Smooth muscle cell of the brain vasculature (primary cell): ENCODE measurements at regions not wholly inside any gene's neighbourhood (a gene's known extent, or its start where the extent isn't known, plus 50 kb on each side); places are given as distances from the start of the nearest gene placed in this dataset.
"Not testable (repeated sequence)": the region's sequence is repeated elsewhere in the genome, so short reads cannot be mapped to it uniquely, and the experiment has no call there.

Source experiments
- DNase-seq: peaks from one replicate; pipeline ENCODE4 v3.0.0-alpha.2; 2012; ENCODE audit warnings: low read depth, low spot score

DNA sequence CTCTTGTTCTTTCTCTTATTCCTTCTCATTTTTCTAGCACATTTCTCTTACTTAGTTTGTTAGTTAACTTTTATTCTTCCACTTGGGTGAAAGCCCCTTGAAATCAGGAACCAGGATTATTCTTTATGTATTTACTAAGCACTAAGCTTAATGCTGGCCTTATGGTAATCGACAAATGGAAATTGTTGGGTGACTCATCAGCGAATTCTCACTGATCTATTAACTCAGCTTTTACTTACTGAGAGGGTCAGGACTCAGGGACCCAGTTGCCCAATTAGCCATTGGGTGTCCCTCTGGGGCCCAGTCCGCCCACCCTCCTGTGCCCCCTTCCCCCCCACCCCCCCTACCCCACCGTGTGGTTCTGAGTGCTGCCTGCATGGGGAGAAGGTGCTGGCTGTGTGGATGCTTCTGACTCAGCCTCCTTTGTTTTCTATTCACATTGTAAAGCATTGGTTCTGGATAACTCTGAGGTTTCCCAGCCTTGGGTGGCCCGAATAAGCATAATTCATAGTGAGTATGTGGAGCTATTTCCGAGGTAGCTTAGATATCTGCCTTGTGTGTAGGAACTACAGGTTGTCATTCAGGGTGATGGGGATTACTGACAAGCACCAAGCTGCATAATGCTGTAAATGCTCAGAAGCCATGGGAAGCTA lies 240.9 kb downstream of the FGF9 start:
- DNase-seq = no peak

DNA sequence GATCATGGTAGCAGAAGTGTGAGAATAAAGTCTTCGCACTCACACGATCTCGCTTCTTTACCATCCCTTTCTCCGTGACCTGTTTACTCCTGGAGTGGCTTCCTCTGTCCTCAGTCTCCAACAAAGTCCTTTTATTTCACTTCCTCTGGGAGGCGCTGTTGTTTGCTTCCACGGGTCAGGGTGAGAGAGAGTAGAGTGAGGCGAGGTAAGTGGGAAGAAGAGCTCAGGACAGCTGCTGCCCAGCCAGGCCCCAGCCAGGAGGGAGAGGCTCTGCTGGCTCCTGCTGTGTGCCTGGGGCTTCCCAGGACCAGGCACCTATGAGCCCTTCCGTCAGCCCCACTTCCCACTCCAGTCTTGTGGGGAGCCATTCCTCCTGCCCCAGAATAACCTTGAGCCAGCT lies 242.1 kb downstream of the FGF9 start:
- DNase-seq = no peak

DNA sequence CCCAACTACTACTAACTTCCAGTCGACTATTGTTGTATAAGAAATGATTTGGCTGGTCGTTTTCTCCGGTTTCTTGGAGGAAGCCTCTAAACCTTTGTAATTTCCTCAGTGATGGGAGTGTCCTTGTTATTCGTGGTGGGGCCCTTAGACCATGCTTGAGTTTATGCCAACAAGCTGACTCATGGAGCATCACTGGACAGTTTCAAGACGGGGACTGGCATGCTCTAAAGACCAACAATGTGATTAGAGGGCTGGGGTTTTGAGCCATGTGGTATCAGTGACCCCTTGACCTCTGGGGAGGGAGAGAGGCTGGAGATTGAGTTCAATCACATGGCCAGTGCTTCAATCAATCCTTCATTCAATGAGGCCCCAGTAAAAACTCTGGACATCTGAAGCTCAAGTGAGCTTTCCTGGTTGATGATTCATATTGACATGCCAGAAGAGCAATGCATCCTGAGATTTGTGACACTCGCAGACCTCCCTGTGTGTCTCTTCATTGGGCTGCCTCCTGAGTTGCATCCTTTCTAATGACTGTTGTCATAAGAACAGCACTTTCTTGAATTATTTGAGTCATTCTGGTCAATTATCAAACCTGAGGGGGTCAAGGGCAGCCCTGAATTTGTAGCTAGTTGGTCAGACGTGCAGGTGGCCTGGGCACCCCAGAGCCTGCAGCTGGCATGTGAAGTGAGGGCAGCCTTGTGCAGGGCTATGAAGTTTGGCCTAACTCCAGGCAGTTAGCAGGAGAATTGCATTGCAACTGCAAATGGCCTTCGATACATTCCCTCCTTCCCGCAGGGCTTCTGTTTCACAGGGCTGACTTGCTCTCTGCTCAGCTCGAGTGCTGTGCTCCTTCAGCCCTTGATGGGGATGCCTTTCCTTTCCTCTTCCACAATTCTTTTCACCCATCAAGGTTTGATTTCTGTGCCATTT lies 246.5 kb downstream of the FGF9 start:
- DNase-seq = no peak

DNA sequence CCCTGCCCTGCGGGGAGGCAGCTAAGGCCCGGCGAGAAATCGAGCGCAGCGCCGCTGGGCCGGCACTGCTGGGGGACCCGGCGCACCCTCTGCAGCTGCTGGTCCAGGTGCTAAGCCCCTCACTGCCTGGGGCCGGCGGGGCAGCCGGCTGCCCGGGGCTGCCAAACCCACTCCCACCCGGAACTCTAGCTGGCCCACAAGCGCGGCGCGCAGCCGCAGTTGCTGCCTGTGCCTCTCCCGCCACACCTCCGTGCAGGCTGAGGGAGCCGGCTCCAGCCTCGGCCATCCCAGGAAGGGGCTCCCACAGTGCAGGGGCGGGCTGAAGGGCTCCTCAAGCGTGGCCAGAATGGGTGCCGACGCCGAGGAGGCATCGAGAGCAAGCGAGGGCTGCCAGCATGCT lies 249.9 kb downstream of the FGF9 start:
- not testable (repeated sequence) for DNase-seq

DNA sequence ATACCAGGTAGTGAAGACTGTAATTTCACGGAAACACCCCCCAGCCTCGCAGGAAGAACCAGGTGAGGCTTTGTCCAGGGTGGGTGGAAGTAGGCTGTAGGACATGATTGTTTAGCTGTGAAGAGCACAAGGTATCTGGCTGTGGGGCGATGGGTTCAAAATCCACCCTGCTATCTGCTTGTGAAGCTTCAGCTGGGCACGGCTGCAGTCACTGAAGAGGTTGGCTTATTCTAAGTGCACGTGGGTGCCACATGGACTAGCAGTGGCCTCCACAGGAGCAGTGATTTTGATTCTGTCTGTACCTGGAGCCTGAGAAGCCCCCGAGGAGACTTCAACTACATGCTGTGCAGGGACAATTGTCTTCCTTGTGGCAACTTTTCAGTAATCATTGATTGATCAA lies 254.1 kb downstream of the FGF9 start:
- no peak for DNase-seq

DNA sequence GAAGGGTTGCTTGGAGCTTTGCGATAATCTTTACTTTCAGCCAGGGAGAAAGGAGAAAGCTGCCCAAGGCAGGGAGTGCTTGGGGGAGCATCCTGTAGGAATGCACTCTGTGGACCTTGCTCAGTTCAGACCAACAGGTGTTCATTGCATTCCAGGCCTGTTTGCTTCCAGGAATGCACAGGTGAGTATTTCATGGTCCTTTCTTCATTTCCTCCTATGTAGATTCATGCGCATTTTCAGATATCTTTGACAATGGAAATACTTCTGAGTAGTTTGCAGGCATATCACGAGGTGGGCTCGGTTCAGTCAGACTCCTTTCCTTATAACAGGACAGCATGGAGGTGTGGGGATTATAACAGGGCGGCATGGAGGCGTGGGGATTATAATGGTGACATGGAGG lies 254.8 kb downstream of the FGF9 start:
- no peak for DNase-seq

DNA sequence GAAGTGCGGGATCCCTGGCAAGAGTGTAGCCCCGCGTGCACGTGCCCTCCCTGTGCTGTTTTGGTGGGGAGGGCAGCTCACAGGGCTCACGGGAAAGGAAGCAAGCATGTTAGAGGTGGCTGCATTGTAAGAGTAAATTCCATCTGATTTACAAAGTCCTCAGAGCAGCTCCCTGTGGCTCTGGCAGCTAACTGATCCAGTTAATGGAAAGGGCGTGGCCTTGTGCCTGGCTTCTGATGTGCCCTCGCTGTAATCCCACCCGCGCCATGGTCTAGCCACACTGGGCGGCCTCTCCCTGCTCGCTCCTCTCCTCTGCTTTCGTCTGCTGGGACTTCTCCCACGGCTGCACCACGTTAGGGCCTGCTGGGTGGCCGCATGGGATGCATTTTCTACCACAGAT lies 258.5 kb downstream of the FGF9 start:
- DNase-seq = no peak

DNA sequence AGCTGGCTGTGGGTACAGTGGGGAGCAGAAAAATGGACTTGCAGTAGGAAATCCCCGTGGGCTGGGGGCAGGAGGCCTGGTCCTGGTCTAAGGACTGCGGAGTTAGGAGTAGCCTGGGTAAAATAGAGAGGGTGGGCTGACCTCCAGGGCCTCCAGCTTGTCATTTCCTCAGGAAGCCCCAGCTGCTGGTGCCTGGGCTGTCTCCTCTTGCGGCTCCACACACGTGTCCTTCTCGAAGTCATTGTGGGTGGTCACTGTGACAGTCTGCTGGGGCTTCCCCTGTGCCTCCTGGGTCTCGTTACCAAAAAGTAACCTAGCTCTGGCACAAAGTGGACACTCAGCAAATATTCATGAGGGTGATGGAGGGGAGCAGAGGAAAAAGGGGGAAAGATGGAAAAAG lies 259.7 kb downstream of the FGF9 start:
- no peak for DNase-seq

DNA sequence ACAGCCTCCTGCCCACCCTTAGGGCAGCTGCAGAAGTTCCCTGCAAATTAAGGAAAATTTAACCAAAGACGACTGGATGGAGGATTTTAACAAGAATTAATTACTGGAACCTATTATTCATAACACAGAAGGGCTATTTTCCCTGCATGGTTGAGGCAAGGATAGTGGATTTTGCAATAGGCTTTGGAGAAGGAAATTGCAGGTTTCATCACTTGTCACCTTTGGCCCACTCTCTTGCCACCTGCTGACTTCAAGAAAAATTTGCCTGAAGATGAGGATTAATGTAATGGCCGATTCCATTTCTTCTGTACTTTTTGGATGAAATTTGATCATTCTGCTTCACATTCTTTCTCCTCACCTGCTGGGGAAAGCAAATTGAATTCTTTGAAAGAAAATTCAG lies 261.7 kb downstream of the FGF9 start:
- DNase-seq = no peak

DNA sequence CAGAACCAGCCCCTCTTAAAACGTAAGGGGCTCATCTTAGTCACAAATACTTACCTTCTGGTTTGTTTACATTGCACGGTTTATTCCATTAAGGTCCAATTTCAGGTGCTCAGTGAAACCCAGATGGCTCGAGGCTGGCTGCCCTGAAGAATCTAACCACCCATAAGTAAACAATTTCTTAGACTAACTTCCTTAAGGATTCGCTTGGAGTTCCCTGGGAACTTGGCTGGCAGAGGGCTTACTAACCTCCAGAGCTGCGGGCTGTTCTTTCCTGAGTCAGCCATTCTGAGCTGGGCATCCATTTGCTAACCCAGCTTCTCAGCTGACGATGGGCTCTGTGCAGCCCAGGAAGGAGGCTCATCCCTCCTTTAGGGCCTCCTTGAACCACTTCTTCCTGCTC lies 262.1 kb downstream of the FGF9 start:
- DNase-seq = no peak

DNA sequence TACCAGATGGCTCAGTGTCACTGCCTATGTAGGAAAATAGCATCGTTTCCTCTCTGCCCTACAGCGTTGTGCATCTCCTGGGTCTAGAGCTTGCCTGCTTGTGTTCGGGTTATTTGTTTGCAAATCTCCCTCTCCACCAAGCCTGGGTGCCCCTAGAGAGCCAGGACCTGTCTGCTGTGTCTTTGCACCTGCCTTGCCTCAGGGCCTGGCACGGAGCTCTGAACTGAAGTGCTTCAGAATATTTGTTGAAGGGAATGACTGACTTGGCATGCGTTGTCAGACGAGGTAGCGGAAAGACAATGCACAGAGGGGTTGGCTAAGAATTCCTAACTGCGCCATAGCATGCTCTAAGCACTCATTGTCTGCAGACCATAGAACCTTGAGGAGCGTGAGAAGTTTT lies 263.4 kb downstream of the FGF9 start:
- no peak for DNase-seq

DNA sequence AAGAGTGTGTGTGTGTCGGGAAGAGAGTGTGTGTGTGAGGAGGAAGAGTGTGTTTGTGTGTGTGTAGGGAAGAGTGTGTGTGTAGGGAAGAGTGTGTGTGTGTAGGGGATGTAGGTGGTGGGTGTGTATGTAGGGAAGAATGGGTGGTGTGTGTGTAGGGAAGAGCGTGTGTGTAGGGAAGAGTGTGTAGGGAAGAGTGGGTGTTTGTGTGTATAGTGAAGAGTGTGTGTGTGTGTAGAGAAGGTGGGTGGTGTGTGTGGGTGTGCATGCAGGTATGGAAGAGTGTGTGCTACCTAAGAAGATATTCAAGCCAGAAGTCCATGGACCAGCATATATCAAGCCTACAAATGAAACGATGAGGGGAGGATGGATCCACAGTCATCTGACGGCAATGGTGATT lies 265.8 kb downstream of the FGF9 start:
- no peak for DNase-seq

DNA sequence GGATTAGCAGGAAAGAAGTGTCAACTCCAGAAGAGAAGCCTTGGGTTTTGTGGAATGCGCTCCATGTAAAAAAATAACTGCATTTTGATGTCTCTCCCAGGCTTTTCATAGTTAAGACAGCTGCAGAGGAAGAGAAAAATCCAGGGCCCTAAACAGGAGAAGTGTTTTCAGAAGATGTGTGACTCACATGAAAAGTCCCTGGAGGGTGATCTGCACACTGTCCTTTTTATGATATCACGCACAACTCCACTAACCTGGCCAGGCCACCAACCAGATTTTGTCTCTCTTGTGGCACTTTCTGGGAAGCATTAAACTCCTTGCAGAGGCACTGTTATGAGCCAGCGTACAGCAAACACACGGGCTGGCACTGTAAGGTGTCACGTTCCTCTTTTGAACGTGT lies 267.3 kb downstream of the FGF9 start:
- DNase-seq = no peak

DNA sequence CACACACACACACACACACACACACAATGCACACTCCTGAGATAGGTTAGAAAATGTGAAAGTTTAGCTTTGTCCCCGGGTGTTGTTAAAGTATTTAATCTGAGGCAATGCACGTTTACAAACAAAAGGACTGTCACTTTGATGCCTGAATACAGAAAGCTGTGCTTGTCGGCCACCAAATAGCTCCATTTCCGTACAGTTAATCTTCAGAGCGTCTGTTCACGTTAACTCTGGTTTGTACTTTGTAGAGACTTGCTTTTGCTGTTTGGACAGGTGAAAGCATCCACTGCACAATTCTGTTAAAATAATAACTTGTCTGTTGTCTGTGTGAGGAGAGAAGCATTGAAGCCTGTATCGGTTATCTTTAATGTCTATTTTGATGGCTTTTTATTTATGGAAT lies 267.8 kb downstream of the FGF9 start:
- no peak for DNase-seq

DNA sequence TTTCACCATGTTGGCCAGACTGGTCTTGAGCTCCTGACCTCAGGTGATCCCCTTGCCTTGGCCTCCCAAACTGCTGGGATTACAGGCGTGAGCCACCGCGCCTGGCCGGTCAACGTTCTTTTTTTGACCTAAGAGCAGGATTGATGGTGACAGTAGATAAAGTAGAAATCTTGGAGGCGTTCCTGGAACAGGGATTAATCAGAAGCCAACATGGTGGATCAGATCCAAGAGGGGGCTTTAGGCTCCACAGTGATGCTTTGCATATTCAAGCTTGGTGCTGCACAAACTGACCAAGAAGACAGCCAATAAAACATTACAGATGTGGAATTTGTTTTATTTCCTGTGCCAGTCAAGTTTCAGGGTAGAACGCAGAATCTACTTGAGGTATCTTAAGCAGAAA lies 271.2 kb downstream of the FGF9 start:
- DNase-seq = no peak

DNA sequence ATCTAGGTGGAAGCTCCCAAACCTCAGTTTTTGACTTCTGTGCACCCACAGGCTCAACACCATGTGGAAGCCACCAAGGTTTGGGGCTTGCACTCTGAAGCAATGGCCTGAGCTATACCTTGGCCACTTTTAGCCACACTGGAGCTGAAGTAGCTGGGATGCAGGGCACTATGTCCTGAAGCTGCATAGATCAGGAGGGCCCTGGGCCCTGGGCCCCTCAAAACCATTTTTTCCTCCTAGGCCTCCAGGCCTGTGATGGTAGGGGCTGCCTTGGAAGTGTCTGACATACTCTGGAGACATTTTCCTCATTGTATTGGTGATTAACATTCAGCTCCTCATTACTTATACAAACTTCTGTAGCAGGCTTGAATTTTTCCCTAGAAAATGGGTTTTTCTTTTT lies 273.7 kb downstream of the FGF9 start:
- no peak for DNase-seq

DNA sequence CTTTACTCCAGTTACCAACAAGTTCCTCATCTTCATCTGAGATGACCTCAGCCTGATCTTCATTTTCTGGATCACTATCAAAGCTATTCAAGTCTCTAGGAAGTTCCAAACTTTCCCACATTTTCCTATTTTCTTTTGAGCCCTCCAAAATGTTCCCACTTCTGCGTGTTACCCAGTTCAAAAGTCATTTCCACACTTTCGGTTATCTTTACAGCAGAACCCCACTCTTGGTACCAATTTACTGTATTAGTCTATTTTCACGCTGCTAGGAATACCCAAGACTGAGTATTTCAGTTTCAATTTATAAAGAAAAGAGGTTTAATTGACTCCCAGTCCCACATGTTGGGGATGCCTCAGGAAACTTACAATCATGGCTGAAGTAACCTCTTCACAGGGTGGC lies 274.3 kb downstream of the FGF9 start:
- DNase-seq = no peak

DNA sequence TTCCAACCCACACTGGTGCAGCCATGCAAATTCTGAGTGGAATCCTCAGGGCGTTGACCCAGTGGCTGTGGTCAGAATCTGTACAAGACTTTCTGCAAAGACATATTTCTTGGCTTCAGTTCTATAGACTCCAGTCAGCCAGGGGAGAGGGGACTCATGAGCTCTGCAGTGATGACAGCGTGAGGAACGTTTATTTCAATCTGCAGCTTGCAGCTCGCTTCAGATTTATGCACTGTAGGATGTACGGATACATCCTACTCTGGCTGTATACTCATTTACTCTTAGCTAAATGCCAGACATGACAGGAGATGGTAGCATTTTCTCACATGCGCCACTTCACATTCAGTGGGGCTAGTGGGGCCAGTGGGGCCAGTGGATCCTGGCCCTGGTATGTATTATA lies 276.1 kb downstream of the FGF9 start:
- no peak for DNase-seq

DNA sequence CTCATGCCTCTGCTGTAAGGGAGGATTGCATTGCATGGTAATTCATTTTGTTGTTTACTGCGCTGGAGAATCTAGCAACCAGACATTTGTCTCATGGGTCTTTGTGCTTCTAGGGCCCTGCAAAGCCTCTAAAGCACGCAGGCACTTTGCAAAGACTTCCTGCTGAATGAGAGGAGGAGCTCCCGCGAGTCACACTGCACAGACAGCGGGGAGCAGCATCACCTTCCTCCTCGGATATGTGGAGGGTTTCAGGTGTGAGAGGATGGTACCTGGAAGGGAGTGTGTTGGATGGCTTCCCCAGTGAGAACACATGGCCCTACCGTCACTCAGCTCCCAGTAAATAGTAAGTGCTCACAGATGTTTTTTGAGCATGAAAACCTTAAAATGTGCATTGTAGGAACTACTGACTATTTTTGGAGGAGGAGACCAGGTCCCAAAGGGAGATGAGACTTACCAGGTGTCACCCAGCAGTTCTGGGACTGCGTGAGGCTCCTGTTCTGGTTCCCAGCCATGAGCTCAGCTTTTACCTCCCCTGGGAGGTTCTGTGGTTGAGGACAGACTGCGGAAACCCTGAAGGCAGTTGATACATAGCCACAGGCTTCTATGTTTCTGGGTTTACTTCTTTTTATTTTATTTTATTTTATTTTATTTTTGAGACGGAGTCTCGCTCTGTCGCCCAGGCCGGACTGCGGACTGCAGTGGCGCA lies 278.0 kb downstream of the FGF9 start:
- DNase-seq = no peak

DNA sequence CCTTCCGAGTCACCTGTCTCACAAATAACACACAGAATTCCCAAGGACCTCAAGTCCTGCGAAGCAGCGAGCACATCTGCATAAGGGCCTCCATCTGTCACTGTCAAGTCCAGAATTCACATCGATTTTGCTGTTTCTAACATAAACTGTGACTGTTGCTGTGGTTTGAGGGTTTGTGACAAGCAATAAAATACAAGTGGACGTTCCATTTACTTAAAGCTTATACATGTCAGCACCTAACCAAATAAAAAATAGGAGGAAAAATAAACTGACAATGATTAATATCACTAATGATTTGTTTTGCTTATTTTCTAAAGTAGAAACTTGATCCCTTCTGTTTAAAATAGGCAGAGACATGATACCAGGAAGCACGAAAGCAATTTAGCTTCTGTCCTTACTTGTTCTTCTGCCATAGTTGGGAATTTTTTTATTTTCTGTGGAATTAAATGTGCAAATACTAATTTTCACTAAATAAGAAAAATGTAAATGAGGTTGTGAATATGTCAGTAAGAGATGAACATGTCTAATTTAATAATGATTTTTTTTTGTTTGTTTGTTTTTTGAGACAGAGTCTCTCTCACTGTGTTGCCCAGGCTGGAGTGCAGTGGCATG lies 279.1 kb downstream of the FGF9 start:
- no peak for DNase-seq

DNA sequence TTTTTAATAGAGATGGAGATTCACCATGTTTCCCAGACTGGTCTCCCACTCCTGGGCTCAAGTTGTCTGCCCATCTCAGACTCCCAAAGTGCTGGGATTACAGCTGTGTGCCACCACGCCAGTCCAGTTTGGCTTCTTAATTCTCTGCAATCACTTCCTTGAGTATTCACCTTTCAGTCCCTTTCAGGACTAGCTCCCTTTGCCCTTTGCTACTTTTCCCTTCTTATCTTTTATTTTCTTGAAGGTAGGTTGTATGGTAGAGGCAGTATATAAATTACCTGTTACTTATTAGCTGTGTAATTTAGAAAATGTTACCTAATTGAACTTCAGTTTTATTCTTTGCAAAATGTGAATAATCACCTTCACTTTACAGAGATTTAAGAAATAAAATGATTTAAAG lies 285.8 kb downstream of the FGF9 start:
- DNase-seq = no peak

DNA sequence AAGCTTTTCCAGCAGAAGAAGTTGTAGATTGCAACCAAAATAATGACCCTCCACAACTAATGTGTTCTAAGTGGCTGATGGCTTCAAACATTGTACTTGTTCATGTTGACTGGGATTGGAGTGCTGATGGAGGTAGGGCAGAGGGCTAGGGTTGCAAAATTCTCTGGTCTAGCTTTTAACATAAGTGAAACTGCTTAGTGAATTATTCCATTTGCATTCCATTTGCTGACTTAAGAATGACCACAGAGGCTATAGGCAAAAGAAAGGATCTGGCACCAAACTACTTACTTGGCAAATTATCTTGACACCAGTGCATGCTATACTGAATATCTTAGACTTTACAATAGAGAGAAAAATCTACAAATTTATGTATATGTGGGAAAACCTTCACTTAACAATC lies 287.0 kb downstream of the FGF9 start:
- DNase-seq = no peak
